ENCODE measurements at regions not wholly inside any gene's neighbourhood (a gene's known extent, or its start where the extent isn't known, plus 50 kb on each side); places are given as distances from the start of the nearest gene placed in this dataset.
"Not testable (repeated sequence)": the region's sequence is repeated elsewhere in the genome, so short reads cannot be mapped to it uniquely, and the experiment has no call there.

GRCh38 chr2:195342061-195342460, 315.0 kb upstream of the SLC39A10 start:
- Histone ChIP-seq H3K4me3 (ENCODE audit: low read depth, low read length) (no peak overlapping the region), H3K4me1 (ENCODE audit: control insufficient read depth, insufficient read depth, low read length) (no peaks in the 10 kb centered on the region), H3K27ac (ENCODE audit: low read depth, low read length) (no peak overlapping the region), H3K36me3 (ENCODE audit: control insufficient read depth, insufficient read depth, low read length) (no peaks in the 10 kb centered on the region), H3K27me3 (ENCODE audit: control insufficient read depth, insufficient read depth, low read length) (no peaks in the 10 kb centered on the region), H3K9me3 (ENCODE audit: control insufficient read depth, insufficient read depth, low read length) (no peaks in the 10 kb centered on the region)
- WGBS (ENCODE audit: insufficient coverage): 86% methylated on average over 2 of the region's 4 CpGs
- DNase-seq (ENCODE audit: low read depth in 4 of 6, low spot score in 6 of 6): no peak

- no peaks in the 10 kb centered on the region for H3K4me1 ChIP-seq (ENCODE audit: control insufficient read depth, insufficient read depth, low read length)
- H3K27me3 ChIP-seq (ENCODE audit: control insufficient read depth, insufficient read depth, low read length): no peaks in the 10 kb centered on the region
- no peaks in the 10 kb centered on the region for H3K9me3 ChIP-seq (ENCODE audit: control insufficient read depth, insufficient read depth, low read length)
- DNase-seq (ENCODE audit: low read depth in 4 of 6, low spot score in 6 of 6): no peak
- WGBS (ENCODE audit: insufficient coverage): 100% methylated on average over 1 of the region's 1 CpG
- no peak overlapping the region for H3K27ac ChIP-seq (ENCODE audit: low read depth, low read length)
- no peak overlapping the region for H3K4me3 ChIP-seq (ENCODE audit: low read depth, low read length)
- H3K36me3 ChIP-seq (ENCODE audit: control insufficient read depth, insufficient read depth, low read length): no peaks in the 10 kb centered on the region
These were observed 318.2 kb upstream of the SLC39A10 start for GRCh38 chr2:195338856-195339255.

GRCh38 chr2:195337597-195337996, 319.4 kb upstream of the SLC39A10 start:
- no peak overlapping the region for H3K27ac ChIP-seq (ENCODE audit: low read depth, low read length)
- H3K4me1 ChIP-seq (ENCODE audit: control insufficient read depth, insufficient read depth, low read length): no peaks in the 10 kb centered on the region
- no peak for DNase-seq (ENCODE audit: low read depth in 4 of 6, low spot score in 6 of 6)
- no peaks in the 10 kb centered on the region for H3K9me3 ChIP-seq (ENCODE audit: control insufficient read depth, insufficient read depth, low read length)
- no peaks in the 10 kb centered on the region for H3K36me3 ChIP-seq (ENCODE audit: control insufficient read depth, insufficient read depth, low read length)
- no peaks in the 10 kb centered on the region for H3K27me3 ChIP-seq (ENCODE audit: control insufficient read depth, insufficient read depth, low read length)
- no CpG with 5 or more reads among the region's 2 CpGs for WGBS (ENCODE audit: insufficient coverage)
- H3K4me3 ChIP-seq (ENCODE audit: low read depth, low read length): no peak overlapping the region

GRCh38 chr2:195333869-195334268, 323.2 kb upstream of the SLC39A10 start:
- no peak overlapping the region for H3K27ac ChIP-seq (ENCODE audit: low read depth, low read length)
- H3K4me1 ChIP-seq (ENCODE audit: control insufficient read depth, insufficient read depth, low read length): no peaks in the 10 kb centered on the region
- no peaks in the 10 kb centered on the region for H3K36me3 ChIP-seq (ENCODE audit: control insufficient read depth, insufficient read depth, low read length)
- DNase-seq (ENCODE audit: low read depth in 4 of 6, low spot score in 6 of 6): no peak
- H3K4me3 ChIP-seq (ENCODE audit: low read depth, low read length): no peak overlapping the region
- H3K9me3 ChIP-seq (ENCODE audit: control insufficient read depth, insufficient read depth, low read length): no peaks in the 10 kb centered on the region
- H3K27me3 ChIP-seq (ENCODE audit: control insufficient read depth, insufficient read depth, low read length): no peaks in the 10 kb centered on the region

- Histone ChIP-seq H3K27me3 (ENCODE audit: control insufficient read depth, insufficient read depth, low read length) (no peaks in the 10 kb centered on the region), H3K4me3 (ENCODE audit: low read depth, low read length) (no peak overlapping the region), H3K9me3 (ENCODE audit: control insufficient read depth, insufficient read depth, low read length) (no peaks in the 10 kb centered on the region), H3K27ac (ENCODE audit: low read depth, low read length) (no peak overlapping the region), H3K36me3 (ENCODE audit: control insufficient read depth, insufficient read depth, low read length) (no peaks in the 10 kb centered on the region), H3K4me1 (ENCODE audit: control insufficient read depth, insufficient read depth, low read length) (no peaks in the 10 kb centered on the region)
- WGBS (ENCODE audit: insufficient coverage): no CpG with 5 or more reads among the region's 2 CpGs
- no peak for DNase-seq (ENCODE audit: low read depth in 4 of 6, low spot score in 6 of 6)
These were observed 325.1 kb upstream of the SLC39A10 start for GRCh38 chr2:195331966-195332365.

- whole genome bisulfite sequencing (ENCODE audit: insufficient coverage): no CpG with 5 or more reads among the region's 1 CpG
- H3K27ac ChIP-seq (ENCODE audit: low read depth, low read length): no peak overlapping the region
These were observed 325.9 kb upstream of the SLC39A10 start for GRCh38 chr2:195331129-195331528.

DNA sequence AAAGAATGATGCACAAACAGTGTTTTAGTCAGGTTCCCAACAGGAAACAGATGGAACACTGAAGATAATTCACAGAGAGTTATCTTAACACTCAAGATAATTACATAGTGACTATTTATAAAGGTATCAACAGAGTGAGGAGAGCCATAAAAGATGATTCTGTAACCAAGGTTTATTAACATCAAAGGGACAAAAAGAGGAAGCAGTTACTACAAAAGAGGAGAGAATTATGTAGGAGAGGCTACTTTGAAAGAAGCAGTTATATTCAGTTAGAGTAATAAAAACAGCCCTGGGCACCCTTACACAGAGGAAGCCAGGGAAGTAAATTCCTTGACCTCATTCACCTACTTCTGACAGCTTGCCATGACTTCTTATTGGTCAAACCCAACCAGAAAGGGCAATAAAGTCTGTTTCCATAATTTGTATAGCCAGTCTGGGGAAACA, 326.5 kb upstream of the SLC39A10 start:
- no peak for DNase-seq (ENCODE audit: low read depth in 4 of 6, low spot score in 6 of 6)
- H3K4me1 ChIP-seq (ENCODE audit: control insufficient read depth, insufficient read depth, low read length): no peaks in the 10 kb centered on the region
- no peaks in the 10 kb centered on the region for H3K27me3 ChIP-seq (ENCODE audit: control insufficient read depth, insufficient read depth, low read length)
- H3K4me3 ChIP-seq (ENCODE audit: low read depth, low read length): no peak overlapping the region
- no peaks in the 10 kb centered on the region for H3K36me3 ChIP-seq (ENCODE audit: control insufficient read depth, insufficient read depth, low read length)
- H3K27ac ChIP-seq (ENCODE audit: low read depth, low read length): no peak overlapping the region
- no peaks in the 10 kb centered on the region for H3K9me3 ChIP-seq (ENCODE audit: control insufficient read depth, insufficient read depth, low read length)

More at GRCh38 chr2:195331129-195331528, 325.9 kb upstream of the SLC39A10 start:
- H3K27me3 ChIP-seq (ENCODE audit: control insufficient read depth, insufficient read depth, low read length): no peaks in the 10 kb centered on the region
- no peak for DNase-seq (ENCODE audit: low read depth in 4 of 6, low spot score in 6 of 6)
- no peaks in the 10 kb centered on the region for H3K9me3 ChIP-seq (ENCODE audit: control insufficient read depth, insufficient read depth, low read length)
- no peaks in the 10 kb centered on the region for H3K4me1 ChIP-seq (ENCODE audit: control insufficient read depth, insufficient read depth, low read length)
- no peak overlapping the region for H3K4me3 ChIP-seq (ENCODE audit: low read depth, low read length)
- no peaks in the 10 kb centered on the region for H3K36me3 ChIP-seq (ENCODE audit: control insufficient read depth, insufficient read depth, low read length)

- not testable (repeated sequence) for H3K4me3 ChIP-seq (ENCODE audit: low read depth, low read length); H3K36me3 ChIP-seq (ENCODE audit: control insufficient read depth, insufficient read depth, low read length); H3K27ac ChIP-seq (ENCODE audit: low read depth, low read length); DNase-seq (ENCODE audit: low read depth in 4 of 6, low spot score in 6 of 6); H3K9me3 ChIP-seq (ENCODE audit: control insufficient read depth, insufficient read depth, low read length); H3K4me1 ChIP-seq (ENCODE audit: control insufficient read depth, insufficient read depth, low read length); H3K27me3 ChIP-seq (ENCODE audit: control insufficient read depth, insufficient read depth, low read length)
These were observed 327.2 kb upstream of the SLC39A10 start for GRCh38 chr2:195329784-195330183.

- Histone ChIP-seq H3K4me3 (ENCODE audit: low read depth, low read length) (no peak overlapping the region), H3K4me1 (ENCODE audit: control insufficient read depth, insufficient read depth, low read length) (no peaks in the 10 kb centered on the region), H3K27me3 (ENCODE audit: control insufficient read depth, insufficient read depth, low read length) (no peaks in the 10 kb centered on the region), H3K27ac (ENCODE audit: low read depth, low read length) (no peak overlapping the region), H3K36me3 (ENCODE audit: control insufficient read depth, insufficient read depth, low read length) (no peaks in the 10 kb centered on the region), H3K9me3 (ENCODE audit: control insufficient read depth, insufficient read depth, low read length) (no peaks in the 10 kb centered on the region)
- no peak for DNase-seq (ENCODE audit: low read depth in 4 of 6, low spot score in 6 of 6)
These were observed 330.5 kb upstream of the SLC39A10 start for GRCh38 chr2:195326537-195326936.

- no peaks in the 10 kb centered on the region for H3K9me3 ChIP-seq (ENCODE audit: control insufficient read depth, insufficient read depth, low read length)
- peak in 5 of 6 donors; percentile 29 to 84 (median 40) for DNase-seq (ENCODE audit: low read depth in 4 of 6, low spot score in 6 of 6)
- H3K4me3 ChIP-seq (ENCODE audit: low read depth, low read length): no peak overlapping the region
- H3K27me3 ChIP-seq (ENCODE audit: control insufficient read depth, insufficient read depth, low read length): no peaks in the 10 kb centered on the region
- H3K36me3 ChIP-seq (ENCODE audit: control insufficient read depth, insufficient read depth, low read length): no peaks in the 10 kb centered on the region
- WGBS (ENCODE audit: insufficient coverage): 39% methylated on average over 2 of the region's 4 CpGs
- H3K27ac ChIP-seq (ENCODE audit: low read depth, low read length): no peak overlapping the region
- H3K4me1 ChIP-seq (ENCODE audit: control insufficient read depth, insufficient read depth, low read length): no peaks in the 10 kb centered on the region
These were observed 334.7 kb upstream of the SLC39A10 start for GRCh38 chr2:195322324-195322723.

All from spinal cord (tissue), 9 donors.